HG02970 (cell line): ENCODE measurements at regions not wholly inside any gene's neighbourhood (a gene's known extent, or its start where the extent isn't known, plus 50 kb on each side); places are given as distances from the start of the nearest gene placed in this dataset.
"Not testable (repeated sequence)": the region's sequence is repeated elsewhere in the genome, so short reads cannot be mapped to it uniquely, and the experiment has no call there.

Source experiments
- ATAC-seq: cut with Tn5 transposase; IDR thresholded peaks from one replicate; pipeline ENCODE4 v1.9.1; 2021; ENCODE audit warnings: mild to moderate bottlenecking, moderate library complexity, moderate number of reproducible peaks; ENCODE audit not compliant: unreplicated experiment, low FRiP score

DNA sequence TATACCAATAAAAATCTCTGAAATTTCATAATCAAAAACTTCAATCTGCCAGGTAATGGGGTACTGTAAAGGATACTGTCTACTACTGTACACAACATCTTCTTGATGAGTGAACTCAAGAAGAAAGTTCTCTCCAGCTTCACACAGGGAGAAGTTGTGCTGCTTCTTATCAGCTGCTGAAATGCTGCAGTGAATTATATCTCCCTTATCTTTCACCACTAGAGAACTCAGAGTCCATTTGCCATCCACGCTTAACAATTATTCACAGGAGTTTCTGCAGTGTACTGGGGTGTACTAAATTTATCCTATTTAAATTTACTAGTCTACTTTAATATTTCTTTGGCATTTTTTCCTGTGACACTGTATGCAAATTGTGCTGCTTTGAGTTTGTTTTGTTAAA is 384.8 kb downstream of the TFAP2B start:
- ATAC-seq, result no peak

DNA sequence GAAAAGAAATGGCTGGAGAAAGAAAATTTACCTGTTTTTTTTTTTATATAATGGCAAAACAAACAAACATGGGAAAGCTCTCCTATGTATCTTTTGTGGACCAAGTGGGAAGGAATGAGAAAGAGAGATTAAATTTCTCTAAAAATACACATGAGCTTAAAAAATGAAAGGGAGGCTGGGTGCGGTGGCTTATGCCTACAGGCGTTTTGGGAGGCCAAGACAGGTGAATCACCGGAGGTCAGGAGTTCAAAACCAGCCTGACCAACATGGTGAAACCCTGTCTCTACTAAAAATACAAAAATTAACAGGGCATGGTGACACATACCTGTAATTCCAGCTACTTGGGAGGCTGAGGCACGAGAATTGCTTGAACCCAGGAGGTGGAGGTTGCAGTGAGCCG is 388.0 kb downstream of the TFAP2B start:
- not testable (repeated sequence) for ATAC-seq

DNA sequence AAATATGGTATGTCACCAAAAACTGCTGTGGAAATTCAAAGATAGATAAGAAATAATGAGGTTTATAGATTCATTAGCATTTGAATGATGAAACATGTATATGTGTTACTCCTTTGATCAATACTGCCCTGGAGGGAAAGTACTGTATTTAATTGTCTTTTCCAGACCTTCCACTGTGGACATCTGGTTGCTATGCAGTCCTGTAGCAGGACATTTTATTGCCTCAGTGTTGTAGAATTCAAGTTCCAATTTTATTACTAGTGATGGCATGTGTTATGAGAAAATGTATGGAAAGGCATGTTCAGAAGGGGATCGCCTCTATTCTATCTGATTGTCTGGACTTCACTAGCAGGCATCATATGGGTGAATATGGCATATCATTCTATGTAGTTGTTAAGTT is 391.0 kb downstream of the TFAP2B start:
- no peak for ATAC-seq

DNA sequence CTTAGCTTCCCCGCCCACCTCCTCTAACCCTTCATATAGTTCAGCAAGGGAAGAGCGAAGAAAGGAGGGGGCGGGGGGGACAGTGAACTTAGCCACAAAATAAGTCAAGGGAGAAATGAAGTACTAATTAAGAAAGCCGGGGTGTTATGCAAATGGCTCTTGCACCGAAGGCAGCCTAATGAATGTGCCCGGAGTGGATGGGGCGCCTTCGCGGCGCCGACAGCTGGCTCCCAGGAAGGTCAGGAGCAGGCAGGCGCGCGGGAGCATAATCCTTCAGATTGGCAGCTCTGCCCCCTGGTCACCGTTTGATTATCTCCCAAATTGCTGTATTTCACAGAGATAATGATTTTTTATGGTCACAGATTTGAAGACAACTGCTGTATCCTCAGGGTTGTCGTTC is 395.1 kb downstream of the TFAP2B start:
- no peak for ATAC-seq

DNA sequence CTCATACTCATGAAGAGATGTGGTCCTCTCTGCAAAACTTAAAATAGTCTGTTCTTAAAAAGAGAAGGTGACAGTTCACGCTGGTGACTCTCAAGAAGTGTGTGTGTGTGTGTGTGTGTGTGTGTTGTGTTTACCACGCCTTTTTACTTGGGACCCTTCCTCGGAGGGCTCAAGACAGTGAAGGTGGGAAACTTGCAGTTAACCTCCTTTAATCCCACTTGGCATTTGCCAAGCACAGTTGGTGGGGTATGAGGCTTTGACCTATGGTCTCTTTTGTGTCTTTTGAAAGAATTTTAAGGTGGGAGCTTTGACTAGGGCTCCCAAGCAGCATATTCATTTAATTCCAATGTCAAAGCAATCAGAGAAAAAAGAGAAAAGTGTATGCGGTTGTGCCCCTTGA is 395.8 kb downstream of the TFAP2B start:
- no peak for ATAC-seq

DNA sequence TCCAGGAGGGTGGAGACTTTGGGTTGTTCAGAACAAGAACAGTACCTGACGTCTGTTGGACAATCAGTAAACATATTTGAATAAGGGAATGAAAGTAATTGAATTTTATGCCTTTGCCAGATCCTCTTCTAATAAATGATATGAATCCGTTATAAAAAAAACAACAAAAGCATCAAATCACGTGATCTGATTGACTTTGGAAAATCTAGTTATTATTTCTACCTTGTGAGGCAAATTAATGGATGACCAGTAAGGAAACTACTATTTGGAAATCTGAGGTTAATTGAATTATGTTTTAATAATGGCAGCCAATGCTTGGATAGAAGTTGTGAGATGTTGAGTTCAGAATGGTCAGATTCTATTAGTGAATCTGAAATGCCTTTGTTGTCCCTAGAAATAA is 399.5 kb downstream of the TFAP2B start:
- ATAC-seq, result no peak

DNA sequence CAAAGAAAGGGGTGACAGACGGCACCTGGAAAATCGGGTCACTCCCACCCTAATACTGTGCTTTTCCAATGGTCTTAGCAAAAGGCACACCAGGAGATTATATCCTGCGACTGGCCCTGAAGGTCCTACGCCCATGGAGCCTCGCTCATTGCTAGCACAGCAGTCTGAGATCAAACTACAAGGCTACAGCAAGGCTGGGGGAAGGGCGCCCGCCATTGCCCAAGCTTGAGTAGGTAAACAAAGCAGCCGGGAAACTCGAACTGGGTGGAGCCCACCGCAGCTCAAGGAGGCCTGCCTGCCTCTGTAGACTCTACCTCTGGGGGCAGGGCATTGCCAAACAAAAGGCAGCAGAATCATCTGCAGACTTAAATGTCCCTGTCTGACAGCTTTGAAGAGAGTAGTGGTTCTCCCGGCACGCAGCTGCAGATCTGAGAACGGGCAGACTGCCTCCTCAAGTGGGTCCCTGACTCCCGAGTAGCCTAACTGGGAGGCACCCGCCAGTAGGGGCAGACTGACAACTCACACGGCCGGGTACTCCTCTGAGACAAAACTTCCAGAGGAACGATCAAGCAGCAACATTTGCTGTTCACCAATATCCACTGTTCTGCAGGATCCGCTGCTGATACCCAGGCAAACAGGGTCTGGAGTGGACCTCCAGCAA is 406.0 kb downstream of the TFAP2B start:
- not testable (repeated sequence) for ATAC-seq

DNA sequence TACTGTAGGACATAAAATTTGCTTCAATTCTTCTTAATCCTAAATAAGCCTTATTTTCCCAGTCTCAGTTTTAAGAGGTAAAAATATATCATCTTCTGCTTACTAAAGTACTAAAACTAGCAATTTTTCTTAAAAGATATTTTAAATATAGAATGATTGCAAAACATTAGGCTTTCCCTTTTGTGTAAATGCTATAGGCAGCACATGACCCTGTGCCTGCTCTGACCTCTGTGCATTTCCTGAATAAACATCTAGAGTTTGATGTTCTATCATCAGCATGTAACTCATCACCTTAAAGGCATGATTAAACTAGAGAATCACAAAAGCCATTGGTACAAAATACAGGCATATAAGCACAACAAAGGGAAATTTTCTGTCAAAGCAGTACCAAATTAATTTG is 422.7 kb downstream of the TFAP2B start:
- no peak for ATAC-seq

DNA sequence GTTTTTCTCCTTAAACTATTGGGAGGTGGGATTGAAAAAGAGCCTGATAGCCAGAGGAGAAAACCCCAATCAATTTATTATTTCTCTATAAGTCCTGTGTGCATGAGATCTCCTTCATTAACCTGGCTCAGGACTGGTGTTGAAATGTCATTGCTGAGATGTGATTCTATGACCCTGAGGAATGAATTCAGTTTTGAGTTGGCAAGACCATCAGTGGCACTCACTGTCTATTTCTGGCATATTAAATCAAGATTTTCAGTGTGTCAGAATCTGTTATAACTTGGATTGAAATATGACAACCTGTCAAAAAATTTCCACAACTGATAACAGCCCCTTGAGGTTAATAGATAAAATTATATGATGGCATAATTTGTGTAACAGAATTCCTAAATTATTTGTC is 431.1 kb downstream of the TFAP2B start:
- ATAC-seq, result no peak

DNA sequence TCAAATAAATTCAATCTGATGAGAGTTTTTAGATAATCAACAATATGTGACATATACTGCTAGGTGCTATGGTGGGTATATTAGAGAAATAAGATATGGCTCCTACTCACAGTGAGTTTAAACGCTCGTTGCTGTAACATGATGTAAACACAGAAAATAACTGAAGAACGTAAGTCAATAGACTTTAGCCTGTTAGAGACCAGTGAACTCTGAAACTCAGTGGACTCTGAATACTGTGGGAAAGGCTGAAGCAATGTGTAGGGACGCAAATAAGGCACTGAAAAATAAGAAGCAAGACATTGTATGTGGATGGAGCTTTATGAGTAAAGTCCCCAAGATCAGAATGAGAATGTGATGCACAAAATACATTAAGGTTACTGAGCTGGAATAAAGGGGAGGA is 431.6 kb downstream of the TFAP2B start:
- no peak for ATAC-seq

DNA sequence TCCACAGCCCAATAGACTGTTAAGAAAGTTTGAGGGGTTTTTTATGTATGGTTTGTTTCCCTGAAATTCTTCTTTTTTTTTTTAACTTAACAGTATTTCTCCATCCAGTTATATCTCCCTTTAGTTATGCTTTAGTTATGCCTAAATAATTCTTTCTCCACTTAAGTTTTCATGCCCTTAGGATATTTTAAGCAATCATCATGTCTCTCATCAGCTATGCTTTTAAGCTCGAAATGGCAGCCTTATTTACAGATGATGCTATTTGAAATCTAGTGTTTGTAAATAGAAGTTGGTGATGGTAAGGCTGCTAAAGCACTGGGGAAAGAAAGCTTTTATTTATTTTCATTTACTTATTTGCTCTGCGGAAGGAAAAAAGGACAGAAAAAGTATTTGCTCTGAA is 439.3 kb downstream of the TFAP2B start:
- no peak for ATAC-seq

DNA sequence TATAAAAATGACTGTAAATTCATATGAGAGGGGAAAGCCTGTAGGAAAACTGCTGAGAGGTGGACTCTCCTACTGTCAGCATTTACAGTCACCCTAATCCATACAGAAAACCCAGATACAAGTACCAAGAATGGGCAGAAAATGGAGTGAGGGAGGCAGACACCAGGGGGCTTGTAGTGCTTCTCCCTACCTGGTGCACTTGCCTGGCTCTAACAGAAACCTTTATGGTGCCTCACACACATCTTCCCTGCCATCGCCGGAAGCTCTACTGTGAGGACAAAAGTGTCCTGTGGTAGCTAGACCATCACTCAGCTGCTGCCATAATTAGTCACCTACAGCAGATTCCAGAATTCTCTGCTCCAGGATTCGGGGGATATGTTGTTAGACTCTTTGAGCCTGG is 441.3 kb downstream of the TFAP2B start:
- ATAC-seq, result no peak

DNA sequence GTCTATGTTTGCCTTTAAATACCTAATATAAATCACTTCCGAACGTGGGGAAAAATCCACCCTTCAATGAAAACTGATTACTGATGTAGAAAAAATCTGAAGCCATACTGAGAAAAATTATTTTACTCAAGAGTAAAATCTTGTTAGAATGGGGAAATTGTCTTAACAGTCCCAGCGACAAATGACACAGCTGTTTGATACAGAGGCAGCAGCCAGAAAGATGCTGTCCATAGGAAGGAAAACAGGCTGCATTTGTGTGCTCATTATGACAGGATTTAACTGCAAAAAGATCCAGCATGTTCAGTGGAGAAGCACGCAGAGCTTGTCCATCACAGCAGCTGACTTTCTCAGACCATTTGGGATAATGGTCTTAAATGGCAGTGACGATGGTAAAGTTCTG is 443.0 kb downstream of the TFAP2B start:
- no peak for ATAC-seq

DNA sequence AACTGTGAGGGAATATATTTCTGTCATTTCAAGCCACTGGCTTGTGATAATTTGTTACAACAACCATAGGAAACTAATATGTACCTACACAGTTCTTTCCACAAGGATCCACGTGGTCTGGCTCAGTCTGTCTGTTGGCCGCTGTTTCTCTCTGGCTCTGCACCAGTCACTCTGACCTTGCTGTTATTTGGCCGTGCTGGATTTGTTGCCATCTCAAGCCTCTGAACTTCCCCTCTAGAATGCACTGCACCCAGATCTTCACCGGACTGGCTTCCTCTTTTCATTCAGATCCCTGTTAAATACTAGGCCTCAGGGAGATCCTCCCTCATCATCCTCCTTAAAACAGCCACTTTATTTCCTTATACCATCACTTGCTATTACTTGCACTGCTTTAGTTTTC is 446.8 kb downstream of the TFAP2B start:
- no peak for ATAC-seq

DNA sequence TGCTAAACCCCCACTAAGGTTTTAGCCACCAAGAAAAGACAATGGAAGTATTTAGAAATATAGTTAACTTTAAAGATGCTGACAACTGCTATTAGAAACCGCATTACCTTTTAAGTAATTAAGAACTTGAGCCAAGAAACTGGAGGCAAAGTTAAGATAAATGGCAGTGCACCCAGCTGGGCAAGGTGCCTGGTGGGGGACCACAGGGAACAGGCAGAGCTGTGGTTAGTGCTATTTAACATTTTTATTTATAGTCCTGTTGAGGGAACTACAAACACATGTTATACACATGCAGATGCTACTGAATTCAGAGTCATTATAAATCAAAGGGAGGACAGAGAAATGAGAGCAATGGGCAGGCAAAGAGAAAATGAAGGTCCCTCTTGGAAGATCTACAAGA is 447.9 kb downstream of the TFAP2B start:
- ATAC-seq, result no peak

DNA sequence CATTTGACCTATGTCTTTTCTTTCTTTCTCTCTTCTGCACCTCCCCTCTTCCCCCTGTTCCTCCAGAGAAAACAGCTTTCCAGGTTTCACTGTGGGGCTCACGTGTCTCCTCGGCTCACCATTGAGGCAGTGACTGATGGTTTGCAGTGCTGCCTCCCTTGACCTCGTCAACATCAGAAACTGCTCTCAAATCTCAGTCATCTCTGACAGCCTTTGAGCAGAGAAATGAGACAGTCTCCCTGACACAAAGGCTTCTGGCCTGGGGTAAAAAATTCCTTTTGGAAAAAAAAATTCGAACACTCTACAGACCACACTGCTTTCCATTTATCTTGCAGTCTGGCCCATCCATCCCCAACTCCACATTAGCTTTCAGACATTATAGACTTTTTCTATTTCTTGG is 450.0 kb downstream of the TFAP2B start:
- no peak for ATAC-seq

DNA sequence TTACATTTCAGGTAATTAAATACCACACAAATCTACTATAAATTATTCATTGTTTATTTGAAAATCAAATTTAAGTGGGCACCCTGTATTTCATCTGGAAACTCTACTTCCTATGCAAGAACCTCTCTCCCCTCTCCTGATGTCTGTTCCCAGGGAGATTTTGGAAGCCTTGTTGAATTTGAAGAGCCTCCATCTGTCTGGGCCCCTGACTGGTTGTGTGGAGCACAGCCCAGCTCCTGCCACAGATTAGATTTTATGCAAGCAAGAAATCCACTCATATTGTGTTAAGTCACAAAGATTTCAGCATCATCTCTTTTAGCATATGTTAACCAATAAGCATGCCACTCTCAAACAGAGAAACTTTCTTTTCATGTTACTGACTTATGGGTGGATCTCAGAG is 451.2 kb downstream of the TFAP2B start:
- ATAC-seq, result no peak

DNA sequence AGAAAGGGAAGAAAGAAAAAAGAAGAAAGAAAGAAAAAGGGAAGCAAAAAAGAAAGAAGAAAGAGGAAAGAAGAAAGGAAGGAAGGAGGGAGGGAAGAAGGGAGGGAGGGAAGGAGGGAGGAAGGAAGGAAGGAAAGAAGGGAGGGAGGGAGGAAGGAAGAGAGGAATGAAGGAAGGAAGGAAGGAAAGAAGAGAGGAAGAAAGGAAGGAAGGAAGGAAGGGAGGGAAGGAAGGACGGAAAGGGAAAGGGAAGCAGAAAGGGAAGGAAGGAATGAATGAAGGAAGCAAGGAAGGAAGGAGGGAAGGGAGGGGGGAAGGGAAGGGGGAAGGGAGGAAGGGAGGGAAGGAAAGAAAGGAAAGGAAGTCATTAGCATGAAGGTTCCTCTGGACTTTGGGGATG is 452.9 kb downstream of the TFAP2B start:
- no peak for ATAC-seq

DNA sequence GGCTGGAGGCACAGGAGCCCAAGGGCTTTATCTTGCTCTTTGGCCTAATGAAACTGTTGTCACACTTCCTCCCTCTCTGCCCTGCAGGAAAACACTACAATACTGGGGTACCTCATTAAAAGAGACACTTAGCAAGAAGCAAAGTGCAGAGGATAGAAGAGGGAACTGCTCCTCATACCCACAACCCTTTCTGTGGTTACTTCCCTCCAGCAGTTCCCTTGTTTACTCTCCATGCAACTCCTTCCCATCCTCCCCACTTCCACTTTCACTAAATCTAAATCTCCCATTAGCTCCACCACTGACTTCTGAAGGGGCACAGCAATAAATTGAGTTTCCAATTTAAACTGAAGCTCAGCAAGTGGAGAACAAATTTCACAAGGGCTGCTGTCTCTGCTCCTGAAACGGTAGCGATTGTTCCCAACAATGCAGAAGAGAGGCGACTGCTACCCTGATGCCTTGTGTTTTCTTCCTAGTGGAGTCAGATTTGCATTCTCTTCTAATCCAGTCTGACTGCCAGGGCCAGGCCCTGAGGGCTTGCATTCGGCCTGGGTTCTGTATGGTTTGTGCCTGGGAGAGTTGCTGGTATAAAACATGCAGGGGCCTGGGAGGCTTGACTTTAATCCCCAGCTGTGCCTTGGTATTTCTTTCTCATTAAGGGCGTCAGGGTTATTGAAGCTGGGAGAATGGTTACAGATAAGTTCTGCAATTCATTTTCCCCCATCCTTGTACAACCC is 454.7 kb downstream of the TFAP2B start:
- ATAC-seq, result no peak

DNA sequence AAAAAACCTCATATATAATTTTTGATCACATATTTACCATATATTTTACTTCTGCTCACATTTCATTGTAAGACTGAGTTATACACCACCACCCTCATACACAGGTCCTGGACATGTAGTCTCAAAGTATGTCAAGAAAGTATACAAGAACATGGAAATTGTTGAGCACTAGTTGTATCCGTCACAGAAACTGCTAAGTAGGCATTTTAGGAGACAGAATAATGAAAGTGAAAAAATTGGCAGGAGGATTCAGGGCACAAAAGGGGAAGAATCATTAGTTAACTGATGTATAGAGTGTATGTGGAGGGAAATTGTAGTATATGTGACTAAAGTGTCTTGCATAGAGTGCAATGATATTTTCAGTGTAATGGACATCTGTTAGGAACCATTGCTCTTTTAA is 458.8 kb downstream of the TFAP2B start:
- no peak for ATAC-seq

DNA sequence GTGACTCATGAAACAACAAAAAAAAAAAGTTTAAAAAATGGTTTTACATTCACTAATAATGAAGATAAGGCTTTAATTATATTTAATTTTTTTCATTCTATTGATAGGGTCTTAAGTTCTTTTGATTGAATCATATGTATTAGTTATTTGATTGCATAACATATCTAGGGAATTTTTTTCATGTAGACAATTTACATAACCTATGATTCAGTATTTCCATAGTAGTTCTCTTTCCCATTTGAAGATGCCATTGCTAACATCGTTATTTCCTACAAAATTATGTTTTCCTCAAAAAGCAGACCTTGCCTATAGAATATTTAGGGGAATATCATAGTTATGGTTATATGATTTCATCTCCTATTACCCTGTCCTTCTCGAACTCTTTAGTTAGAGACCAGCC is 463.4 kb downstream of the TFAP2B start:
- no peak for ATAC-seq

DNA sequence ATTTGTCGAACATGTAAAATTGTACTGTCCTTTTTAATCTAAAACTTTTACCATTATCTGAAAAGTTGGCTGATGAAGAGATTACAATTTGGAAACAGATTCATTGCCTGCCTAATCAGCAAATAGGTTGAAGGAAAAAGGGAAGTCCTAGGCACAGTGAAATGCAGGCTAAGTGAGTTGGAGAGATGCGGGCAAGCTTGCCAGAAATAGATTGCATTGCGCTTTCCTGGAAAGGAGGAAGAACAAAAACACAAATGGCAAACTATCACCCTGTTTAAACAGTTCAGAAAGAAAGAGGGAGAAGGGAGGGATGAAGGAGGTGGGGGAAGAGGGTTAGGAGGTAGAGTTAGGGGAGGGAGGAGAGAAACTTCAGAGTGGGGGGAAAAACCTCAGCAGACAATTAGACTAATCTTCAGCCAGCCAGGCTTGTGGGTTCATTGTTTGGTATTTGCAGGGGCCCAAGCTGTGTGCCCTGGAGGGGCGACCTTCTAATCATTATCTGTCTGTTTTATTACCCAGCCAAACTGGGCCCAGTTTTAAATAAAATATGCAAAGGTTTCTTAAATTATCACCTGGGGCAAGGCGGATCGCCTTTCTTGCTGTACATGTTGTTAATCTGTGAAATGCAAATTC is 465.2 kb downstream of the TFAP2B start:
- ATAC-seq, result no peak
